C4-2B (cell line): ENCODE measurements at regions not wholly inside any gene's neighbourhood (a gene's known extent, or its start where the extent isn't known, plus 50 kb on each side); places are given as distances from the start of the nearest gene placed in this dataset.
"Not testable (repeated sequence)": the region's sequence is repeated elsewhere in the genome, so short reads cannot be mapped to it uniquely, and the experiment has no call there.

Experiments
- H3K27ac ChIP-seq: fragments of 450-650 bp; 2 replicates; pipeline ENCODE4 v1.5.1; 2017
- ZFX ChIP-seq: fragments of 450-650 bp; IDR thresholded peaks from 2 replicates; pipeline ENCODE4 v1.6.1; 2017
- TF ChIP-seq, protein P1 (sequence below): fragments of 450-650 bp; conservative IDR thresholded peaks from 2 replicates; pipeline ENCODE4 v1.5.1; 2017; ENCODE audit warnings: mild to moderate bottlenecking

DNA sequence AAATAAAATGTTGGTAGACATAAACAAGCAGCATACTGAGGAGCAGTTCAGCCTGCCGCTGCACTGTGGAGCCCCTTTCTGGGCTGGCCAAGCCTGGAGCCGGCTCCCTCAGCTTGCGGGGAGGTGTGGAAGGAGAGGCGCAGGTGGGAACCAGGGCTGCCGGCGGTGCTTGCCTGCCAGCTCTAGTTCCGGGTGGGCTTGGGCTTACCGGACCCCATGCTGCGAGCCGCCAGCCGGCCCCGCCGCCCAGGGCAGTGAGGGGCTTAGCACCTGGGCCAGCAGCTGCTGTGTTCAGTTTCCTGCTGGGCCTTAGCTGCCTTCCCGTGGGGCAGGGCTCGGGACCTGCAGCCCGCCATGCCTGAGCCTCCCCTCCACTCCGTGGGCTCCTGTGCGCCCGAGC lies 672.9 kb upstream of the POM121L12 start:
- TF ChIP-seq ZFX = no peak
- TF ChIP-seq, protein P1, sequence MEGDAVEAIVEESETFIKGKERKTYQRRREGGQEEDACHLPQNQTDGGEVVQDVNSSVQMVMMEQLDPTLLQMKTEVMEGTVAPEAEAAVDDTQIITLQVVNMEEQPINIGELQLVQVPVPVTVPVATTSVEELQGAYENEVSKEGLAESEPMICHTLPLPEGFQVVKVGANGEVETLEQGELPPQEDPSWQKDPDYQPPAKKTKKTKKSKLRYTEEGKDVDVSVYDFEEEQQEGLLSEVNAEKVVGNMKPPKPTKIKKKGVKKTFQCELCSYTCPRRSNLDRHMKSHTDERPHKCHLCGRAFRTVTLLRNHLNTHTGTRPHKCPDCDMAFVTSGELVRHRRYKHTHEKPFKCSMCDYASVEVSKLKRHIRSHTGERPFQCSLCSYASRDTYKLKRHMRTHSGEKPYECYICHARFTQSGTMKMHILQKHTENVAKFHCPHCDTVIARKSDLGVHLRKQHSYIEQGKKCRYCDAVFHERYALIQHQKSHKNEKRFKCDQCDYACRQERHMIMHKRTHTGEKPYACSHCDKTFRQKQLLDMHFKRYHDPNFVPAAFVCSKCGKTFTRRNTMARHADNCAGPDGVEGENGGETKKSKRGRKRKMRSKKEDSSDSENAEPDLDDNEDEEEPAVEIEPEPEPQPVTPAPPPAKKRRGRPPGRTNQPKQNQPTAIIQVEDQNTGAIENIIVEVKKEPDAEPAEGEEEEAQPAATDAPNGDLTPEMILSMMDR = no peak
- H3K27ac ChIP-seq = no peak overlapping the region

DNA sequence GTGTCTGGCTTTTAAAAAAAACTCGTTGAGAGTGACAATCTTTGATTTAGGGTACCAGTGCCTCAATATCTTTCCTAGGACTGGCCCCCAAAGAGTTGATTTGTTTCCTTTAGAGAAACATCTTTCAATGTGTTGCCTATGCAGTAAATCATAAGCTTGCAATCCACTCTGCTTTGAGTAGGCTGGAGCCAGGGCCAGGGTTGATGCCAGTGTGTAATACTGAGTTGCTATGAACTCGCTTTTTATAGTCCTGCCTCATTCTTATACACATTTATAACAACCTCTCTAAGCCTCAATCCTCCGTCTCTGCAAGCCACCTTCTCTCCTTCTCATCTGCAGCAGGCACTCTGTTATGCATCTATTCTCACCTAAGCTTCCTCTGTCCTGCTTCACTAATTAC lies 674.9 kb upstream of the POM121L12 start:
- no peak overlapping the region for H3K27ac ChIP-seq
- no peak for TF ChIP-seq ZFX
- TF ChIP-seq, protein P1 = no peak

DNA sequence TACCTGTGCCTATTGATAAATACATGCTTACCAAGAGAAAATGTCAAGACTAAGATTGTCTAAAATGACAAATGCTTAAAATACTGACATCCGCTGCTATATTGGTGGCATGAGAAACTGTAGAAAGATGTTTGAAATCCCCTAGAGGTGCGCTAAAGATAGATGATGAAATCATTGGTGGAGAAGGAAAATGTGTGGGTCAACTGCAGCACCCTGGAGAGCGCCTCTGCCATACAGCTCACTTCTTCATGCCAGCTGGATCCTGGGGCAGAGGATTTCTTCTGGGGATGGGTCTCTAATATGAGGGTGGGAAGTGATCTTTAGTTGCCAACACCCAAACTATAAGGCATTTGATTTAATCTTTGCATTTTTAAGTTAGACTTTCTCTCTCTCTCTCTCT lies 680.4 kb upstream of the POM121L12 start:
- H3K27ac ChIP-seq = no peak overlapping the region
- no peak for TF ChIP-seq ZFX
- TF ChIP-seq, protein P1 = no peak

DNA sequence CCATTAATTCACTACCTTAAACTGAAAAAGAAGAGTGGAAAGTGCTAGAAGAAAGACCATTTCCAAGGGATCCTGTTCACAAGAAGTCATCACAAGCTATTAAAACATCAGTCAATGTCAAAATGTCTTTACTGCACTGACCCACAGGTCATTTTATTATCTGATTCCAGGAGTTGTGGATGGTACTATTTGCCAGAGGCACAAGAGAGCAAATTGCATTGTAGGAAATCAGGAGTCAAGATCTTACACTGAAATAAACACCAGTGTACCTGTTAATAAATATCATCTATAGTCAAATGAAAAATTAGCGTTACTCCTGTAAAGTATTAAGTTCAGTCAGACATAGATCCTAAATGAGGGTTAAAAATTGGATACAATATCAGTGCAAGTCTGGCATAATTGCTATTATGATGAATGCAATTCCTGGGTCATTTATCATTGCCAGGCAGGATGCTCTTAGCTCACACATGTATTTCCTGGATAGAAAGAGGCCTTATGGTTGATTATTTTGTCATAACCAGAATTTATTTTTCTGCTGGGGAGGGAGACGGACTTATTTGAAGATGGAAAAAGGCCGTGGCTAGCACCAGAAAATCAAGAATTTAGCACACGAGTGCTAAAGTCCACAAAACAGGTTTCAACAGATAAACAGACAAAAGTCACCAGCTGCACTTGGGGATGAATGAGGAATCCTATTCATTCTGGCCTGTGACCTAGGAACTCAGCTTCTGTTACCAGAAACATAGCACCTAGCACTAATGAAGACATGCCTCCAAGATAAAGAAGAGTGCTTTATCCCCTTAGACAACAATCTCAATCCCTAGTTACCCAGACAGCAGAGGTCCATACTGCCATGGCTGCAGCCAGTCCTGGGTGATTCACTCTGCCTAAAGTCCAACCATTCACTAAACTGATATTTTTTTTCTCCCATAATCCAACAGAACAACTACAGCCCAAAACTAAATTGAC lies 683.1 kb upstream of the POM121L12 start:
- H3K27ac ChIP-seq = no peak overlapping the region
- TF ChIP-seq, protein P1 = no peak
- TF ChIP-seq ZFX = no peak

DNA sequence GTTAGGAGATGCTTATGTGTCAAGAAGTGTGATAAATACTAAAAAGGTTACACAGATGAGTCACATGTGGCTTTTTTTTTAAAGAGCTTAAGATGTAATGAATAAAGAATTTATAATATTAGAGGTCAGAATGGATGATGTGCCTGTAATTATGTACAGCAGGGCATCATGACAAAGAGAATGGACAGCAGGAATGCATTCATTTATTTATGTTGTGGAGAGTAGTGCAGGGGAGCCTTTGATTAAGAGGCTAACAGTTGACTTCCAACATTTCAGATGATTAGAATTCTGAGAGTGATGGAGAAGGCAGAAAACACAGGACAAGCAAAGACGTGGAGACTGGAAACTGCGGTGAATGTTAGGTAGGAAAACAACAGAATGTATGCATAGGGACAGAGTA lies 691.4 kb upstream of the POM121L12 start:
- H3K27ac ChIP-seq = no peak overlapping the region

DNA sequence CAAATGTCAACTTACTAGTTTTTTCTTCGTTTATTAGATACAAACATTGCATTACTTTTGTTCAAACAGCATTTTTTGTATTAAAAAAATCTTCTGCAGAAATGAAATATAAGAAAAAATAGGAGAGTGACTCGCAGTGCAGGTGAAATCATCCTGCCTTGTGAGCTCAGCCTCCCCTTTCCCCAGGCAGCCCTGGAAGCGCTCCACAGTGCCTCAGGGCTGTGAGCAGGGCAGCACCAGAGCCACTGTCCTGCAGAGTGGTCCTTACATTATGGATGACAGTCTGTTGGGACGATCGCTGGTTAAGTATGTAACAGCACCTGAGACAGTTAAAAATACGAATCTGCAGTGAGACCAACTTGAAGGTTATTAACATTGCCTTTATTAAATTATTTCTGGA lies 695.4 kb upstream of the POM121L12 start:
- TF ChIP-seq, protein P1 = no peak
- TF ChIP-seq ZFX = no peak
- no peak overlapping the region for H3K27ac ChIP-seq

More for the DNA sequence above, 691.4 kb upstream of the POM121L12 start:
- TF ChIP-seq, protein P1 = no peak
- no peak for TF ChIP-seq ZFX

DNA sequence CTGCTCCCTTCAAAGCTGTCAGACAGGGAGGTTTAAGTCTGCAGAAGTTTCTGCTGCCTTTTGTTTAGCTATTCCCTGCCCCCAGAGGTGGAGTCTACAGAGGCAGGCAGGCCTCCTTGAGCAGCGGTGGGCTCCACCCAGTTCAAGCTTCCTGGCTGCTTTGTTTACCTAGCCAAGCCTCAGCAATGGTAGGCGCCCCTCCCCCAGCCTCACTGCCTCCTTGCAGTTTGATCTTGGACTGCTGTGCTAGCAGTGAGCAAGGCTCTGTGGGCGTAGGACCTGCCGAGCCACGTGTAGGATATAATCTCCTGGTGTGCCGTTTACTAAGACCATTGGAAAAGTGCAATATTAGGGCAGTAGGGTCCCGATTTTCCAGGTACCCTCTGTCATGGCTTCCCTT lies 707.1 kb upstream of the POM121L12 start:
- not testable (repeated sequence) for H3K27ac ChIP-seq

DNA sequence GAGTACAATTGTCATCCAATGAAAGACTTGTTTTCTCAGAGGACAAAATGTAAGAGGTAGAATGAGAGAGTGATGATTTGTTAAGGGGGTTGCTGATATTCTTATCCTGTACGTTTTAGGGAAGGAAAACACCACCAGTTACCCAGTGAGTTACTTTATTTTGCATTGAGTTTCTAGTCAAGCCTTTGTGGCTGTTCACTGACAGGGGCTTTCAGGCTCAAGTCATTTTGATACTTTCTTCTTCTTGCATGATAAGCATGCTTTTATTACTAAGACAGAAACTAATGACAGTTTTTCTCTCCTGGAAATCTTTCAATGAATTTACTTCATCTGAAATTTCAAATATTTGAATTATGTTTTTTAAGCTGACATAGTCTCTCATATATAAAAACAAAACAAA lies 710.2 kb upstream of the POM121L12 start:
- TF ChIP-seq, protein P1 = no peak
- TF ChIP-seq ZFX = no peak
- no peak overlapping the region for H3K27ac ChIP-seq
